ENCODE measurements at regions not wholly inside any gene's neighbourhood (a gene's known extent, or its start where the extent isn't known, plus 50 kb on each side); places are given as distances from the start of the nearest gene placed in this dataset.

DNA sequence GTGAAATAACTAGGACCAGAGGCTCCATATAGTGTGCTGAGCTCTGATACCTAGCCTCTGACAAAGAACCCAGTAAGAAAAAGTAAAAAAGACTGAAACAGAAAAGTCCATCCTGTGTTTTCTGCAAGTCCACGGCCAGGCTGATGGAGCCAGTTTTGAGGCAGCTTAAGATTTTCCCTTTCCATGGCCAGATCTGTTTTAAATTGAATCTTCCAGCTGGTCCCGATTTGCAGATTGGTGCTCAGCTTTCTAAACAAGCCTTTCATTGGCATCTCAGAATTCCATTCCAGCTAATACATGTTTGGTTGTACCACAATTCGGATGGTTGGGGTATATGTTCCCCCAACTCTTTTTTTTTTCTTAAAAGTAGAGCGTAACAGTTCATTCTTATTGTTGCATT lies 152.0 kb downstream of the DACT1 start:
- no peak for TF ChIP-seq POLR2A (IDR thresholded peaks at IDR 0.05)
- TF ChIP-seq, protein P1, sequence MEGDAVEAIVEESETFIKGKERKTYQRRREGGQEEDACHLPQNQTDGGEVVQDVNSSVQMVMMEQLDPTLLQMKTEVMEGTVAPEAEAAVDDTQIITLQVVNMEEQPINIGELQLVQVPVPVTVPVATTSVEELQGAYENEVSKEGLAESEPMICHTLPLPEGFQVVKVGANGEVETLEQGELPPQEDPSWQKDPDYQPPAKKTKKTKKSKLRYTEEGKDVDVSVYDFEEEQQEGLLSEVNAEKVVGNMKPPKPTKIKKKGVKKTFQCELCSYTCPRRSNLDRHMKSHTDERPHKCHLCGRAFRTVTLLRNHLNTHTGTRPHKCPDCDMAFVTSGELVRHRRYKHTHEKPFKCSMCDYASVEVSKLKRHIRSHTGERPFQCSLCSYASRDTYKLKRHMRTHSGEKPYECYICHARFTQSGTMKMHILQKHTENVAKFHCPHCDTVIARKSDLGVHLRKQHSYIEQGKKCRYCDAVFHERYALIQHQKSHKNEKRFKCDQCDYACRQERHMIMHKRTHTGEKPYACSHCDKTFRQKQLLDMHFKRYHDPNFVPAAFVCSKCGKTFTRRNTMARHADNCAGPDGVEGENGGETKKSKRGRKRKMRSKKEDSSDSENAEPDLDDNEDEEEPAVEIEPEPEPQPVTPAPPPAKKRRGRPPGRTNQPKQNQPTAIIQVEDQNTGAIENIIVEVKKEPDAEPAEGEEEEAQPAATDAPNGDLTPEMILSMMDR (IDR thresholded peaks at IDR 0.05), result no peak
- TF ChIP-seq POLR2AphosphoS5 (IDR thresholded peaks at IDR 0.05; ENCODE audit: insufficient read depth in 1 of 2, low read depth in 1 of 2), result no peak

Measured in vagina (tissue), 2 donors.